Left kidney (tissue), 1 donor: ENCODE measurements at regions not wholly inside any gene's neighbourhood (a gene's known extent, or its start where the extent isn't known, plus 50 kb on each side); places are given as distances from the start of the nearest gene placed in this dataset.

Experiments used
- DNase-seq: peaks from one replicate; pipeline ENCODE4 v3.0.0-alpha.2; 2013

- no peak for DNase-seq
These were observed 119.4 kb downstream of the MRPS6 start for GRCh38 chr21:34192646-34193285.

GRCh38 chr21:34195335-34195734 lies 122.0 kb downstream of the MRPS6 start:
- no peak for DNase-seq

GRCh38 chr21:34196996-34197395 lies 123.6 kb downstream of the MRPS6 start:
- DNase-seq, result no peak

- DNase-seq, result no peak
These were observed 124.2 kb downstream of the MRPS6 start for GRCh38 chr21:34197561-34197960.

GRCh38 chr21:34198231-34199120 lies 125.1 kb downstream of the MRPS6 start:
- DNase-seq, result no peak

GRCh38 chr21:34199121-34199910 lies 125.9 kb downstream of the MRPS6 start:
- DNase-seq, result no peak

- no peak for DNase-seq
These were observed 127.0 kb downstream of the MRPS6 start for GRCh38 chr21:34200288-34200905.

- no peak for DNase-seq
These were observed 127.6 kb downstream of the MRPS6 start for GRCh38 chr21:34201001-34201400.

GRCh38 chr21:34201481-34201858 lies 128.1 kb downstream of the MRPS6 start:
- peak; percentile 13 for DNase-seq

- DNase-seq, result peak; percentile 63
These were observed 129.4 kb downstream of the MRPS6 start for GRCh38 chr21:34202553-34203372.

- no peak for DNase-seq
These were observed 130.6 kb downstream of the MRPS6 start for GRCh38 chr21:34203851-34204420.

GRCh38 chr21:34204481-34205439 lies 131.4 kb downstream of the MRPS6 start:
- no peak for DNase-seq

- no peak for DNase-seq
These were observed 132.6 kb downstream of the MRPS6 start for GRCh38 chr21:34205811-34206571.

- no peak for DNase-seq
These were observed 140.6 kb downstream of the MRPS6 start for GRCh38 chr21:34213959-34214358.

GRCh38 chr21:34215501-34215900 lies 142.1 kb downstream of the MRPS6 start:
- DNase-seq, result no peak

- no peak for DNase-seq
These were observed 142.7 kb downstream of the MRPS6 start for GRCh38 chr21:34215911-34216717.

GRCh38 chr21:34216718-34217032 lies 143.3 kb downstream of the MRPS6 start:
- DNase-seq, result no peak

- no peak for DNase-seq
These were observed 143.9 kb downstream of the MRPS6 start for GRCh38 chr21:34217263-34217662.
